GM19452 (cell line): ENCODE measurements at regions not wholly inside any gene's neighbourhood (a gene's known extent, or its start where the extent isn't known, plus 50 kb on each side); places are given as distances from the start of the nearest gene placed in this dataset.

ENCODE experiments used
- ATAC-seq: cut with Tn5 transposase; IDR thresholded peaks from one replicate; pipeline ENCODE4 v1.9.1; 2021; ENCODE audit not compliant: unreplicated experiment

GRCh38 chr9:12613071-12613470 lies 80.1 kb upstream of the TYRP1 start:
- ATAC-seq: no peak

GRCh38 chr9:12614488-12614887 lies 78.7 kb upstream of the TYRP1 start:
- no peak for ATAC-seq

GRCh38 chr9:12618956-12619355 lies 74.2 kb upstream of the TYRP1 start:
- ATAC-seq: no peak

- no peak for ATAC-seq
Observed at GRCh38 chr9:12625844-12626243, 67.3 kb upstream of the TYRP1 start.

- ATAC-seq: no peak
Observed at GRCh38 chr9:12627096-12627495, 66.1 kb upstream of the TYRP1 start.

- no peak for ATAC-seq
Observed at GRCh38 chr9:12628546-12628945, 64.6 kb upstream of the TYRP1 start.

- no peak for ATAC-seq
Observed at GRCh38 chr9:12629067-12629466, 64.1 kb upstream of the TYRP1 start.

- no peak for ATAC-seq
Observed at GRCh38 chr9:12631866-12632265, 61.3 kb upstream of the TYRP1 start.

- no peak for ATAC-seq
Observed at GRCh38 chr9:12633016-12633765, 60.0 kb upstream of the TYRP1 start.

- ATAC-seq: no peak
Observed at GRCh38 chr9:12640016-12640587, 53.1 kb upstream of the TYRP1 start.

- no peak for ATAC-seq
Observed at GRCh38 chr9:12640866-12641636, 52.1 kb upstream of the TYRP1 start.
